GM18909 (cell line): ENCODE measurements at regions not wholly inside any gene's neighbourhood (a gene's known extent, or its start where the extent isn't known, plus 50 kb on each side); places are given as distances from the start of the nearest gene placed in this dataset.
"Not testable (repeated sequence)": the region's sequence is repeated elsewhere in the genome, so short reads cannot be mapped to it uniquely, and the experiment has no call there.

Source experiments
- ATAC-seq: cut with Tn5 transposase; IDR thresholded peaks from one replicate; pipeline ENCODE4 v1.9.1; 2021; ENCODE audit warnings: mild to moderate bottlenecking; ENCODE audit not compliant: unreplicated experiment, poor library complexity

GRCh38 chr3:145384307-145384706, 776.7 kb downstream of the PLOD2 start:
- ATAC-seq, result no peak

- no peak for ATAC-seq
Observed at GRCh38 chr3:145387211-145387610, 773.8 kb downstream of the PLOD2 start.

- ATAC-seq, result no peak
Observed at GRCh38 chr3:145395421-145395820, 765.6 kb downstream of the PLOD2 start.

GRCh38 chr3:145411605-145412004, 749.4 kb downstream of the PLOD2 start:
- no peak for ATAC-seq

GRCh38 chr3:145417678-145418077, 743.3 kb downstream of the PLOD2 start:
- ATAC-seq, result no peak

GRCh38 chr3:145422556-145422955, 738.4 kb downstream of the PLOD2 start:
- no peak for ATAC-seq

- no peak for ATAC-seq
Observed at GRCh38 chr3:145427355-145427754, 733.6 kb downstream of the PLOD2 start.

GRCh38 chr3:145429546-145429945, 731.4 kb downstream of the PLOD2 start:
- ATAC-seq, result no peak

- ATAC-seq, result no peak
Observed at GRCh38 chr3:145448436-145448835, 712.5 kb downstream of the PLOD2 start.

GRCh38 chr3:145450018-145450682, 710.8 kb downstream of the PLOD2 start:
- no peak for ATAC-seq

GRCh38 chr3:145457825-145458552, 703.0 kb downstream of the PLOD2 start:
- no peak for ATAC-seq

GRCh38 chr3:145459681-145460080, 701.3 kb downstream of the PLOD2 start:
- ATAC-seq, result not testable (repeated sequence)

- no peak for ATAC-seq
Observed at GRCh38 chr3:145471976-145472375, 689.0 kb downstream of the PLOD2 start.

GRCh38 chr3:145482735-145483134, 678.2 kb downstream of the PLOD2 start:
- not testable (repeated sequence) for ATAC-seq

GRCh38 chr3:145483992-145484391, 677.0 kb downstream of the PLOD2 start:
- ATAC-seq, result no peak

GRCh38 chr3:145489011-145489410, 672.0 kb downstream of the PLOD2 start:
- ATAC-seq, result no peak

- ATAC-seq, result no peak
Observed at GRCh38 chr3:145490088-145491048, 670.6 kb downstream of the PLOD2 start.

GRCh38 chr3:145492456-145492855, 668.5 kb downstream of the PLOD2 start:
- no peak for ATAC-seq

- not testable (repeated sequence) for ATAC-seq
Observed at GRCh38 chr3:145517416-145517815, 643.6 kb downstream of the PLOD2 start.

- ATAC-seq, result no peak
Observed at GRCh38 chr3:145518639-145519038, 642.3 kb downstream of the PLOD2 start.
